ENCODE measurements at regions not wholly inside any gene's neighbourhood (a gene's known extent, or its start where the extent isn't known, plus 50 kb on each side); places are given as distances from the start of the nearest gene placed in this dataset.
A peak's percentile ranks its signal among the peaks of the same experiment; 100 is the strongest.

GRCh38 chr20:40502576-40502975 lies 186.5 kb downstream of the MAFB start:
- Histone ChIP-seq H3K27me3 (ENCODE audit: control insufficient read depth, insufficient read depth, low read length) (peaks cover 3% of the 10 kb centered on the region), H3K36me3 (ENCODE audit: control insufficient read depth, insufficient read depth, low read length) (no peaks in the 10 kb centered on the region)
- WGBS (ENCODE audit: insufficient coverage) = 40% methylated on average over 5 of the region's 8 CpGs

DNA sequence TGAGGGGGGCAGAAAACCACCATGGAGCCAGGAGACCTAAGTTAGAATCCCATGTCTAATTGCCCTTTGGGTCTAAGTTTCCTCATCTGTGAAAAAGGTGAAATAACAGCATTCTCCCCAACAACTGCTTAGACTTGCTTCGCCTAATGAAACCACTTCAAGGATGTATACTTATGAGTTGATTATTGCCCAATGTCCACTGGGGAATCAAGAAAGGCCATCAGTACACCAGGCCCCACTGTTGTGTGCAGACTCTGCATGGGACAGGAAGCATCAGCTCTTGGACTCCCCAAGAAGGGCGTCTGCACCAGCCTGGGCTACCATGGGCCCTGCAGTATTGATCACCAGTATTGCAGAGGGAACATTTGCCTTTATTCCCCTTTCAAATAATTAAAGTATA lies 189.6 kb downstream of the MAFB start:
- H3K9me3 ChIP-seq (replicated peaks; ENCODE audit: control insufficient read depth, low read depth, low read length) = no peaks in the 10 kb centered on the region
- peaks cover 3% of the 10 kb centered on the region for H3K27me3 ChIP-seq (ENCODE audit: control insufficient read depth, insufficient read depth, low read length)
- H3K36me3 ChIP-seq (ENCODE audit: control insufficient read depth, insufficient read depth, low read length) = no peaks in the 10 kb centered on the region
- WGBS (ENCODE audit: insufficient coverage) = no CpG with 5 or more reads among the region's 2 CpGs
- DNase-seq = no peak
- H3K4me3 ChIP-seq (ENCODE audit: low read length) = no peak overlapping the region
- no peak overlapping the region for H3K27ac ChIP-seq (ENCODE audit: low read length)
- H3K4me1 ChIP-seq (ENCODE audit: control insufficient read depth, insufficient read depth, low read length) = no peaks in the 10 kb centered on the region

More at GRCh38 chr20:40502576-40502975, 186.5 kb downstream of the MAFB start:
- H3K4me1 ChIP-seq (ENCODE audit: control insufficient read depth, insufficient read depth, low read length) = no peaks in the 10 kb centered on the region
- no peak overlapping the region for H3K27ac ChIP-seq (ENCODE audit: low read length)
- DNase-seq = no peak
- no peaks in the 10 kb centered on the region for H3K9me3 ChIP-seq (replicated peaks; ENCODE audit: control insufficient read depth, low read depth, low read length)
- no peak overlapping the region for H3K4me3 ChIP-seq (ENCODE audit: low read length)

GRCh38 chr20:40497899-40498691 lies 190.9 kb downstream of the MAFB start:
- H3K27ac ChIP-seq (ENCODE audit: low read length) = no peak overlapping the region
- DNase-seq = peak; percentile 41
- no peaks in the 10 kb centered on the region for H3K9me3 ChIP-seq (replicated peaks; ENCODE audit: control insufficient read depth, low read depth, low read length)
- H3K27me3 ChIP-seq (ENCODE audit: control insufficient read depth, insufficient read depth, low read length) = peaks cover 3% of the 10 kb centered on the region
- no peaks in the 10 kb centered on the region for H3K4me1 ChIP-seq (ENCODE audit: control insufficient read depth, insufficient read depth, low read length)
- WGBS (ENCODE audit: insufficient coverage) = 78% methylated on average over 2 of the region's 4 CpGs
- no peaks in the 10 kb centered on the region for H3K36me3 ChIP-seq (ENCODE audit: control insufficient read depth, insufficient read depth, low read length)
- no peak overlapping the region for H3K4me3 ChIP-seq (ENCODE audit: low read length)

GRCh38 chr20:40495956-40496355 lies 193.1 kb downstream of the MAFB start:
- WGBS (ENCODE audit: insufficient coverage) = 80% methylated on average over 2 of the region's 4 CpGs
- H3K27ac ChIP-seq (ENCODE audit: low read length) = no peak overlapping the region
- H3K27me3 ChIP-seq (ENCODE audit: control insufficient read depth, insufficient read depth, low read length) = peaks cover 3% of the 10 kb centered on the region
- DNase-seq = no peak
- no peaks in the 10 kb centered on the region for H3K36me3 ChIP-seq (ENCODE audit: control insufficient read depth, insufficient read depth, low read length)
- no peaks in the 10 kb centered on the region for H3K9me3 ChIP-seq (replicated peaks; ENCODE audit: control insufficient read depth, low read depth, low read length)
- no peak overlapping the region for H3K4me3 ChIP-seq (ENCODE audit: low read length)
- no peaks in the 10 kb centered on the region for H3K4me1 ChIP-seq (ENCODE audit: control insufficient read depth, insufficient read depth, low read length)

DNA sequence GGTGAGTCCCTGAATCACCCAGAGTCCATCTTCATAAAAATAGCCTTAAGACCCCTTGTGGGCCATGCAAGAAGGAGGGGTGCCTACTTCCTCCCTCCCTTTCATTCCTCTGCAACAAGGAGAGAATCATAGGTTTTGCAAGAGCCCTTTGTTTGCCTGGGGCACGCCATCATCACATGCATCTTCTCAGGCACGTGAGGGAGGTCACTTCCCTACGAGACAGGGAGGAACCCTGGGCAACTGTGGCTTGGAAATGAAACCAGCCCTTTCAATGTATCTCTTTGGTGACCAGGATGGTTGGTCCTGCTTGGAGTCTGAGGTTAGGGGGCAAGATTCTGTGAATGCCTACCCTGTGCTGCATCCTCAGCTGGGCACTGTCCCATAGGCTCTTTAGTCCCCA lies 194.8 kb downstream of the MAFB start:
- WGBS (ENCODE audit: insufficient coverage) = 67% methylated on average over 2 of the region's 3 CpGs
- Histone ChIP-seq H3K4me1 (ENCODE audit: control insufficient read depth, insufficient read depth, low read length) (no peaks in the 10 kb centered on the region), H3K27me3 (ENCODE audit: control insufficient read depth, insufficient read depth, low read length) (peaks cover 3% of the 10 kb centered on the region), H3K9me3 (replicated peaks; ENCODE audit: control insufficient read depth, low read depth, low read length) (no peaks in the 10 kb centered on the region), H3K4me3 (ENCODE audit: low read length) (no peak overlapping the region), H3K27ac (ENCODE audit: low read length) (no peak overlapping the region), H3K36me3 (ENCODE audit: control insufficient read depth, insufficient read depth, low read length) (no peaks in the 10 kb centered on the region)
- peak; percentile 68 for DNase-seq

- H3K4me3 ChIP-seq (ENCODE audit: low read length) = no peak overlapping the region
- H3K27me3 ChIP-seq (ENCODE audit: control insufficient read depth, insufficient read depth, low read length) = peaks cover 3% of the 10 kb centered on the region
- H3K4me1 ChIP-seq (ENCODE audit: control insufficient read depth, insufficient read depth, low read length) = no peaks in the 10 kb centered on the region
- no peaks in the 10 kb centered on the region for H3K9me3 ChIP-seq (replicated peaks; ENCODE audit: control insufficient read depth, low read depth, low read length)
- no peak overlapping the region for H3K27ac ChIP-seq (ENCODE audit: low read length)
- WGBS (ENCODE audit: insufficient coverage) = 80% methylated on average over 1 of the region's 3 CpGs
- DNase-seq = no peak
- H3K36me3 ChIP-seq (ENCODE audit: control insufficient read depth, insufficient read depth, low read length) = no peaks in the 10 kb centered on the region
Measured at GRCh38 chr20:40493549-40493948, 195.5 kb downstream of the MAFB start.

DNA sequence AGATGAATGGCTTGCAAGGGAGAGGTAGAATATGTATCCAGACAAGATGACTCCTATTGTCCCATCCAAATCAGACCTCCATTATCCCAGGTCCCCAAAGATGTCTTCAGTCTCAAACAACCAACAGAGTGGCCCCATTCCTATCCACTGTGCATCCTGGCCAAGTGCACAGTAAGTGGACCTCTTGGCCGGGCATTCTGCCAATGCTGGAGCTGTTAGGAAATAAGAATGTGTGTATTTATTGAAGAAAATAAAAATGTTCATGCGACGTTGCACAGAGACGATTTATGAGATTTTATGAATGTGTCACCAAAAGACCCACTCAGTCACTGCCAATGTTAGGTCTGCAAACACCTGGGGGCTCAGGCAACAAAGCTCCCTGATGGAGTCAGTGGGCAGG lies 196.0 kb downstream of the MAFB start:
- Histone ChIP-seq H3K4me1 (ENCODE audit: control insufficient read depth, insufficient read depth, low read length) (no peaks in the 10 kb centered on the region), H3K4me3 (ENCODE audit: low read length) (no peak overlapping the region), H3K9me3 (replicated peaks; ENCODE audit: control insufficient read depth, low read depth, low read length) (no peaks in the 10 kb centered on the region), H3K27me3 (ENCODE audit: control insufficient read depth, insufficient read depth, low read length) (peaks cover 3% of the 10 kb centered on the region), H3K27ac (ENCODE audit: low read length) (no peak overlapping the region), H3K36me3 (ENCODE audit: control insufficient read depth, insufficient read depth, low read length) (no peaks in the 10 kb centered on the region)
- WGBS (ENCODE audit: insufficient coverage) = 0% methylated on average over 3 of the region's 4 CpGs
- peak; percentile 60 for DNase-seq

DNA sequence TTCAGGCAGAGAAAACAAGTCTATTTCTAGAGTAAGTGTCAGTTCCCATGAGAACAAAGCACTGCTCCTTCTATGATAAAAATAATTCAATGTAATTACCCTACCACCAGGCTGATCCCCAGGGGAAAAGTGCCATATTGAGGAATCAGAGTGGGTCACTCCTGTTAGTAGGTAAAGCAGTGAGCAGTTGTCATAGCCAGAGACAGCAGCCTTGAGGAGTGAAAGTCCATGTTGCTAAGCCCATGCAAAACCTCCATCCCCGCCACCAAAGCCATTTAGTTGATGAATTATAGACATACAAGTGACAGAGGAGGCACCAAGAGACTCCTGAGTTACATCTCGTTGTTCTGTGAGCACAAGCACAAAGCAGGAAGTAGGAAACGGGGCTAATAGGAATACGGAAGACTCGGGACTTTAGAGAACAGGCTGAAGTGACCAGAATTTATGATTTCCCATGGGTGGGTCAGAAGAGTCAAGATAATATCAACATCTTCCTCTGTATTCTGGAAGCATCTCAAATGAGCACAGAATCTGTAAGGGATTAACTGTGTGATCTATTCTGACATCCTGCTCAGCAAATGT lies 197.9 kb downstream of the MAFB start:
- H3K9me3 ChIP-seq (replicated peaks; ENCODE audit: control insufficient read depth, low read depth, low read length) = no peaks in the 10 kb centered on the region
- H3K36me3 ChIP-seq (ENCODE audit: control insufficient read depth, insufficient read depth, low read length) = no peaks in the 10 kb centered on the region
- no peak overlapping the region for H3K4me3 ChIP-seq (ENCODE audit: low read length)
- H3K4me1 ChIP-seq (ENCODE audit: control insufficient read depth, insufficient read depth, low read length) = no peaks in the 10 kb centered on the region
- DNase-seq = no peak
- no peak overlapping the region for H3K27ac ChIP-seq (ENCODE audit: low read length)
- WGBS (ENCODE audit: insufficient coverage) = 44% methylated on average over 3 of the region's 5 CpGs
- H3K27me3 ChIP-seq (ENCODE audit: control insufficient read depth, insufficient read depth, low read length) = peaks cover 5% of the 10 kb centered on the region

- no peak for DNase-seq
- H3K27me3 ChIP-seq (ENCODE audit: control insufficient read depth, insufficient read depth, low read length) = peaks cover 5% of the 10 kb centered on the region
- no peaks in the 10 kb centered on the region for H3K4me1 ChIP-seq (ENCODE audit: control insufficient read depth, insufficient read depth, low read length)
- no peak overlapping the region for H3K27ac ChIP-seq (ENCODE audit: low read length)
- WGBS (ENCODE audit: insufficient coverage) = 78% methylated on average over 1 of the region's 2 CpGs
- no peaks in the 10 kb centered on the region for H3K9me3 ChIP-seq (replicated peaks; ENCODE audit: control insufficient read depth, low read depth, low read length)
- no peak overlapping the region for H3K4me3 ChIP-seq (ENCODE audit: low read length)
- no peaks in the 10 kb centered on the region for H3K36me3 ChIP-seq (ENCODE audit: control insufficient read depth, insufficient read depth, low read length)
Measured at GRCh38 chr20:40489886-40490285, 199.2 kb downstream of the MAFB start.

DNA sequence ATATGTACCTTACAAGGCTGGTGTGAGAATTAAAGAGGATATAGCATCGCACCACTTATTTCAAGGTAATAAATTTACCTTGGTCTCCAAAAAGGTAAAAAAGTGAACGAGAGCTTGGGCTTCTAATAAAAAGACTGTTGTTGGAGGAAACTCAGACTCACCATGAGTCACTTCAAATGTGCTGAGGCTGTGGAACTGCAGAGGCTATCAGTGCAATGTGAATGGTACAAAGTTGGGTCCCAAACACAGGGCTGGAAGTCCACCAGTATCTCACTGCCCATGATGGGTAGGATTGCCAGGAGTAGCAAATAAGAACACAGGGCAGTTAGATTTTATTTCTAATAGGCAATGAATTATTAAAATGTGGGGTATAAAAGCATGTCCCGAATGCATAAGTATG lies 200.6 kb downstream of the MAFB start:
- no CpG with 5 or more reads among the region's 3 CpGs for WGBS (ENCODE audit: insufficient coverage)
- H3K4me3 ChIP-seq (ENCODE audit: low read length) = no peak overlapping the region
- H3K27ac ChIP-seq (ENCODE audit: low read length) = no peak overlapping the region
- H3K4me1 ChIP-seq (ENCODE audit: control insufficient read depth, insufficient read depth, low read length) = no peaks in the 10 kb centered on the region
- H3K36me3 ChIP-seq (ENCODE audit: control insufficient read depth, insufficient read depth, low read length) = no peaks in the 10 kb centered on the region
- no peak for DNase-seq
- no peaks in the 10 kb centered on the region for H3K9me3 ChIP-seq (replicated peaks; ENCODE audit: control insufficient read depth, low read depth, low read length)
- H3K27me3 ChIP-seq (ENCODE audit: control insufficient read depth, insufficient read depth, low read length) = peaks cover 5% of the 10 kb centered on the region
